ENCODE measurements at regions not wholly inside any gene's neighbourhood (a gene's known extent, or its start where the extent isn't known, plus 50 kb on each side); places are given as distances from the start of the nearest gene placed in this dataset.

GRCh38 chr10:45198486-45199204 lies 116.8 kb downstream of the OR13A1 start:
- no peak for DNase-seq (ENCODE audit: low spot score)

DNA sequence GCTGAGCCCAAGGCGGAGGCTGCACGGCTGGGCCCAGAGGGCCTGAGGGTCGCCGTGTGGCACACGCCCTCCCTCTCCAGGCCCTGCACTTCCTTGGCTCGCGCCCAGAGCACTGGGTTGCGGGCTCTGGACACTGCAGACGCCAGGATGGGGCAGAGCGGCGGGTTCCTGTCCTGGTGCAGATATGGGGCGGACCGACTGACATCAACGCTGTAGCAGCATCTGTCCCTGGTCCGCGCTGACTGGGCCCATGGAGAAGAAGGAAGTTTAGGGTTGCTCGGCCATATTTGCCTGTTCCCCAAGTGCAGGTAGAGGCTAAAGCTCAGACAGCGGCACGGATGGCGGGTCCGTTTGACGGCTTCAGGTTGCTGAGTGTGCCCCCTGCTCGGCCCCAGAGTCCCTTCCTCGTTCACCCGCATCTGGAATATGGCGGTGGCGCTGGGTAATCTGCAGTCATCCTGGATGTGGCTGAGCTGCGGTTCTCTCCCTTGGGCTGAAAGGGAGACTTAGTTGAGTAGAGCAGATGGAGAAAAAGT lies 116.1 kb downstream of the OR13A1 start:
- DNase-seq (ENCODE audit: low spot score) = no peak

- no peak for DNase-seq (ENCODE audit: low spot score)
Observed at GRCh38 chr10:45201271-45201670, 114.1 kb downstream of the OR13A1 start.

- DNase-seq (ENCODE audit: low spot score) = no peak
Observed at GRCh38 chr10:45202242-45202641, 113.2 kb downstream of the OR13A1 start.

DNA sequence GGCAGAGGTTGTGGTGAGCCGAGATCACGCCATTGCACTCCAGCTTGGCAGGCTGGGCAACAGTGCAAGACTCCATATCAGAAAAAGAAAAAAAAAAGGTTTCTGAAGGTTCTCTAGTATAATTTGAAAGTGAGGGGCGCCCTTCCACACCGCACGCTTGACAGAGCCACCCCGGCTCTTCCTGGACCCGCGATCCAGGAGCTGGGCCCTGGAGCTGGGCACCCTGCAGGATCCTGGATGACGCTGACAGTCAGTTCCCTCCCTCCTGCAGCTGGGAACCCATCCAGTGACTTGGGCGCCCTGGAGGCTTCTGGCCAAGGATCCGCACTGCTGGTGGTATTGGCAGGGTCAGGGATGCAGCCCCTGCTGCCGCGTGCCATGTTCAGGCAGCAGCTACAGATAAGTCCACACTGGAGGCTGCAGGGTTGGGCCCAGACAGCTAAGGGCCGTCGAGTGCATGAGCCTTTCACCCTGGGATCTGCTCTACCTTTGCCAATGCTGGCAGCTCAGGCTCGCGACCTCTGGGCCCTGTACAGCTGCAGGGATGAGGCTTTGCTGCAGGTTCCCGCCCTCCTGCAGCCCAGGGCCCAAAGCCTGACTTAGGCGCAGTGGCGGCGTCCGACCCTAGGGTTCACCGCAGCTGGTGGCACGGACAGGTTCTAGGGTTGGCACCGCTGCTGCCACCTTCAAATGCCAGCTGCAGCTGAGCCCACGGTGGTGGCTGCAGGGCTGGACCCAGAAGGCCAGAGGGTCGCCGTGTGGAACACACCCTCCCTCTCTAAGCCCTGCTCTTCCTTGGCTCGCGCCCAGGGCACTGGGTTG lies 110.2 kb downstream of the OR13A1 start:
- no peak for DNase-seq (ENCODE audit: low spot score)

GRCh38 chr10:45209888-45210287 lies 105.5 kb downstream of the OR13A1 start:
- DNase-seq (ENCODE audit: low spot score) = no peak

- DNase-seq (ENCODE audit: low spot score) = no peak
Observed at GRCh38 chr10:45211576-45211975, 103.8 kb downstream of the OR13A1 start.

DNA sequence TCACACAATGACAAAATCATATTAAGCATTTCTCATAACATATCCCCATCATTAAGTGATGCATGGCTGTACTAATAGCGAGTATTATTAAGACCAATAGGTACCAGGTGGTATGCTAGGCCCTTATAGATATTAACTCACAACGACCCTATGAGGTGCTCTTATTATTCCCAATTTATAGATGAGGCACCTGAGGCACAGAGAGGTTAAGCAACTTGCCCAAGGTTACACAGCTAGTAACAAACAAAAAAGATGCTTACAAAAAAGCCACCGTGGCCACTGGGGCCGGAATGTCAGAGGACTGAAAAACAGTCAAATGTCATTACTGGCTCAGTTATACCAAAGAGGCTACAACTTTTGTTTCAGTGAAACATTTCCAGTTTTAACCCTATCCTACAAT lies 96.0 kb downstream of the OR13A1 start:
- DNase-seq (ENCODE audit: low spot score) = no peak

DNA sequence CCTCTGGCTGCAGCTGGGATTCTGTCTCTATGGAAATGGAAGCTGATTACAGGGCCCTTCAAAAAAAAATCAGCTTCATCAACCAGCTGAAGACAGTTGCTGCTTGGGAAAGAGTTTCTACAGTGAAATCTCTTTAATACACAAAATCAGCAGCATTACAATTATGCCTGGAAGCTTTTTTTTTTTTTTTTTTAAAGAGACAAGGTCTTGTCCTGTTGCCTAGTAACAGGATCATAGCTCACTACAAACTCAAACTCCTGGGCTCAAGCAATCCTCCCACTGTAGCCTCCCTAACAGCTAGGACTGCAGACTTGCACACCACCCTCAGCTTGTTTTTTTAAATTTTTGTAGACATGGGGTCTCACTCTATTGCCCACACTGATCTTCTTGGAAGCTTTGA lies 94.5 kb downstream of the OR13A1 start:
- no peak for DNase-seq (ENCODE audit: low spot score)

GRCh38 chr10:45224219-45224841 lies 91.1 kb downstream of the OR13A1 start:
- no peak for DNase-seq (ENCODE audit: low spot score)

- DNase-seq (ENCODE audit: low spot score) = no peak
Observed at GRCh38 chr10:45227042-45227441, 88.4 kb downstream of the OR13A1 start.

DNA sequence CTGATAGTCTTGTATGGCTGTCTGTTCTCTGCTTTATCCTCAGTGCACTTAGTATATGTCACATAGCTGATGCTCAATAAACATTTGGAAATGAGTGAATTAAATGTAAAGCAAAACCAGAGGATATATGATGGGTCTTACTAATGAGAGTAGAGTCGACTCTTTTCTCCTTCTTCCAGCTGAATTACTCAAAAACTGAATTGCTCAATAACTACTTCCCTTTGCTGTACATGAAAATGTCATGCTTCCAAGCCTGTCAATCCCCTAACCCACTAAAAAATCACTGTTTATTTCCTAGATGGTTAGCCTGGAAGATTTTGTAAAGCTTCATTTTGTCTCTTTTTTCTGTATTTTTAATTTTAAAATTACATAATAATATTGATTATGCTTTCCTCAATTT lies 88.0 kb downstream of the OR13A1 start:
- DNase-seq (ENCODE audit: low spot score) = no peak

DNA sequence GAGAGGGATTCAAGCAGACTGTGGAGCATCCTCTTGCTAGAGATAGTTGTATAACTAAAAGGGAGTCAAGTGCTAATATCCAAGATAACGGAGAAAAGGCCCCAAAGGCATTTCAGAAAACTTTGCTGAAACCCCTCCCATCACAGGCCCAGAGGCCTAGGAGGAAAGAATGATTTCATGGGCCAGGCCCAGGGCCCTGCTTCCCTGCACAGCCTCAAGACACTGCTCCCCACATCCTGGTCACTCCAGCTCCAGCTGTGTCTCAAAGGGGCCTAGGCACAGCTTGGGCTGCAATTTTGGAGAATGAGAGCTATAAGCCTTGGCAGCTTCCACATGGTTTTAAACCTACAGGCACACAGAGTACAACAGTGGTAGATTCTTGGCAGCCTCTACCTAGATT lies 85.6 kb downstream of the OR13A1 start:
- no peak for DNase-seq (ENCODE audit: low spot score)

DNA sequence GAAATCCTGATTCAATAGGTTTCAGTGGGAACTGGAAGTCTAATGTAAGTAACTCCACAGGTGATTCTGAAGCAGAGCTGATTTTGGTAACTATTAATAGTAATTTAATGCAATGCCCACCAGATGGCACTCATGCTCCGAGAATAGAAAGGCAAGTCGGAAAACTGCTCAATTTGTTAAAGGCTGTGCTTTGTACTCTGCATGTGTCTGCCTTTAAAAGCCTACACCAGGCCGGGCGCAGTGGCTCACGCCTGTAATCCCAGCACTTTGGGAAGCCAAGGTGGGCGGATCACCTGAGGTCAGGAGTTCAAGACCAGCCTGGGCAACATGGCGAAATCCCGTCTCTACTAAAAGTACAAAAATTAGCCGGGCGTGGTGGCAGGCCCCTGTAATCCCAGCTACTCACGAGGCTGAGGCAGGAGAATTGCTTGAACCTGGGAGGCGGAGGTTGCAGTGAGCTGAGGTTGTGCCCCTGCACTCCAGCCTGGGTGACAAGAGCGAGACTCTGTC lies 80.1 kb downstream of the OR13A1 start:
- DNase-seq (ENCODE audit: low spot score) = peak; percentile 73

DNA sequence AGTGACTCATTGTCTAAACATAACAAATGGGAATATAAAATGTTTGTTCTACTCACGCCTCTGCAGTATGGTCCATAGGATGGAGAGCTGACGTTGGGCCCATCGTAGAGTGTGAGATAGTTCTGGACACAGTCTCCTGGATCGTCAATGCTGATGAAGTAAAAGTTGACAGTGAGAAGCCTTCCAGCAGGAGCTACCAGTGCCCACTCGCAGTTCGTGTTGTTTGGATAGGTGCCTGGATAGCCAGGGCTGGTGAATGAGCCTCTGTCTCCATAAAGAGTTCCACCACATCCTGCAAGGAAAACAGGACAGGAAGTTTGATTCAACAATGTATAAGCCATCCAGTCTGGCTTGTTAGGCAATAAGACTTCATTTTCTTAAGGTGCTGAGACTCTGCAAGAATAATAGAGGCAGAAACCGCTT lies 79.6 kb downstream of the OR13A1 start:
- no peak for DNase-seq (ENCODE audit: low spot score)

DNA sequence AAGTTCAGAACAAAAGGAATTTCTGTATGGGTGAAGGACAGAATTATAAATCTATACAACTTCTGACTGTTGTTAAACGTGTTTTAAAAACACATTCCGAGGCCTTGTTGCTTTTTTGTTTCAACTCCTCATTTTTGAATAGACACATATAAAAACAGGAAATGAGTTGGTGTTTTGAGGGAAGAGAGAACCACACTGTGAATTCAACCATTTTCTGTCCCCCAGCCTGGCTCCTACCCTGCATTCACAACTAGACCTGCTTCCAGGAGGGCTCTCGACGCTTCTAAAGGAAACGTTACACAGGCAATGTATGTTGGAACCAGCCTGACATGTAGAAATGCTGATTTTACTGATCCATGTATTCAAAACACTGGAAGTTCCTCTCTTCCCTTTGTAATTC lies 76.5 kb downstream of the OR13A1 start:
- DNase-seq (ENCODE audit: low spot score) = no peak

DNA sequence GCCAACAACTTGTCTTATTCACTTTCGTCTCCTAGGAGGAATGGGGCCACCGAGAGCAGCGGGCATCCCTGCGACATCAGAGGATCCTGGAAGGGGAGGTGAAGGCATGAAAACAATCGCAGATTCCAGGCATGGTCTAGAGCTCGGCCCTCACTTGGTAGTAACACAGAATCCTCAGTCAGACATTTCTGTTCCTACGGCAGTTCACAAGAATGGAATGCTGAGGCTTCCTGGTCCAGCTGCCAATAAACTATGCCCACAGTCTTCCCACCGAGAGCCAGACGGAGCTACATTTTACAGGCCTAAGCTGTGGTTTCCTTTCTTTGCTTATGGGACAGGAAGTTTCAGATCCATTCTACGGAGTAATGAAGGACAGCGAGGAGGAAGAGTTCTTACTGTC lies 75.8 kb downstream of the OR13A1 start:
- no peak for DNase-seq (ENCODE audit: low spot score)

DNA sequence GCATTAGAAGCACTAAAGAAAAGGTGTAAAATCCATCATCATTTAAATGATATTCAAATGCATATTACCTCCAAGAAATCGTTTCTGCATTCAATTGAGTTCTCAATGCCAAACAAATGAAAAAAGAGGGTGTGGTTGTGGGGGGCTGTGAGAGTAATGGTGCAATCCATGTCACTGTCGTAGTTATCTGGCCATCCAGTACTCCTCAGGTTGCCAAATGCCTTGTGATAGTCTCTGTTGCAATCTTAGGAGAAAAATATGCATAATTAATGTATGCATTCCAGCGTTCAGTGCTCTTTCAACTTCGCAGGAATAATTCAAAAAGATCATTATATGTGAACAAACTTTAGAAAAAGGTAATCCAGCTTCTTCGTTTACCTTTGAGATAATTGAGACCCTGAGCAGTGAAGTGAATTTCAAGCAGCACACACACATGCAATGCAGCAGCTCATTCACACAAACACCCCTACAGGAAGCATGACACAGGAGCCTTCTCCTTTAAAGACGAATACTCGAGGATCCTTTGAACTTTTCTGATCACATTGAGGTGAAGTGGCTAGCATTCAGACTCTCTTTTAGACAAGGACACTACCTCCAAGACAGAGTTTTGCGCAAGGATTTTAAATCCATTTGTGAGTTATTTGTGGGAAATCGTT lies 73.4 kb downstream of the OR13A1 start:
- DNase-seq (ENCODE audit: low spot score) = no peak

GRCh38 chr10:45243261-45243660 lies 72.1 kb downstream of the OR13A1 start:
- DNase-seq (ENCODE audit: low spot score) = no peak

- DNase-seq (ENCODE audit: low spot score) = no peak
Observed at GRCh38 chr10:45246522-45246921, 68.9 kb downstream of the OR13A1 start.

DNA sequence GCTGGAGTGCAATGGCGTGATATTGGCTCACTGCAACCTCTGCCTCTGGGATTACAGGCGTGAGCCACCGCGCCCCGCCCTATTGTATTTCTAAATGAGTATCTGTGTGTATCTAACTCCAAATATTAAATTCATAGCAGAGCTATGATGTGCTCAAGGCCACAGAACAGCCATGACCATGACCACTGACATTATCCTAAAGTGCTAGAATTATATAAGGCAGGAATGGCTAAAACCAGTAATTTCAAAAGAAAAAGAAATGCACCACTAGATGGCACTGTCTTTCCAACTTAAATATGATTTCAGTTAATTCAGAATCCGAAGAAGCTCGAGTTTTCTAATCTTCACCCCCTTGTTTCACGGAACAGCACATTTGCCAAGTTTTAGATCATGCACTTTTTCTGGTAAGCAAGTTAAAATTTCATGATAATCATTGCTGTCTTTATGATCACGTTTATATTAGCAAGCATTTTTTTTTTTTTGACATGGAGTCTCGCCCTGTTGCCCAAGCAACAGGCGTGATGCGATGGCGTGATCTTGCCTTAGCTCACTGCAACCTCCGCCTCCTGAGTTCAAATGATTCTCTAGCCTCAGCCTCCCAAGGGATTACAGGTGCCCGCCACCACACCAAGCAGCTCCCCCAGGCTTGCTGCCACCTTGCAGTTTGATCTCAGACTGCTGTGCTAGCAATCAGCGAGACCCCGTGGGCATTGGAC lies 65.3 kb downstream of the OR13A1 start:
- peak; percentile 73 for DNase-seq (ENCODE audit: low spot score)
